Loucy (cell line): ENCODE measurements at regions not wholly inside any gene's neighbourhood (a gene's known extent, or its start where the extent isn't known, plus 50 kb on each side); places are given as distances from the start of the nearest gene placed in this dataset.

ENCODE experiments used
- CTCF ChIP-seq: fragments of 200-600 bp; sonication (generic); conservative IDR thresholded peaks from 2 replicates; pipeline ENCODE4 v1.5.1; 2014; ENCODE audit warnings: mild to moderate bottlenecking, antibody characterized with exemption, low read length
- EZH2phosphoT487 ChIP-seq: fragments of 200-600 bp; IDR thresholded peaks from 2 replicates; pipeline ENCODE4 v1.6.1; 2018; ENCODE audit warnings: antibody characterized with exemption, mild to moderate bottlenecking, moderate library complexity, borderline replicate concordance

GRCh38 chr6:71194724-71195123 lies 93.9 kb upstream of the OGFRL1 start:
- no peak for TF ChIP-seq CTCF
- TF ChIP-seq EZH2phosphoT487: no peak
